Epithelial cell of esophagus (primary cell): ENCODE measurements at regions not wholly inside any gene's neighbourhood (a gene's known extent, or its start where the extent isn't known, plus 50 kb on each side); places are given as distances from the start of the nearest gene placed in this dataset.

ENCODE experiments used
- DNase-seq: peaks from one replicate; pipeline ENCODE4 v3.0.0; 2010; ENCODE audit warnings: low read depth
- H3K4me3 ChIP-seq: 2 replicates; pipeline ENCODE4 v1.5.1; 2011; ENCODE audit warnings: mild to moderate bottlenecking, low read length, control low read depth
- CTCF ChIP-seq: IDR thresholded peaks from 2 replicates; pipeline ENCODE4 v1.5.1; 2011; ENCODE audit warnings: low read depth, mild to moderate bottlenecking, low read length, control low read depth, inconsistent platforms; ENCODE audit not compliant: insufficient read depth; ENCODE audit errors: missing control alignments

- DNase-seq, result no peak
- H3K4me3 ChIP-seq, result no peak overlapping the region
- no peak for TF ChIP-seq CTCF
Observed at GRCh38 chr4:126440297-126440696, 1125.5 kb downstream of the FAT4 start.

- DNase-seq, result no peak
- no peak for TF ChIP-seq CTCF
- no peak overlapping the region for H3K4me3 ChIP-seq
Observed at GRCh38 chr4:126441173-126442035, 1126.6 kb downstream of the FAT4 start.

GRCh38 chr4:126445596-126445995 lies 1130.8 kb downstream of the FAT4 start:
- no peak for DNase-seq
- no peak overlapping the region for H3K4me3 ChIP-seq
- no peak for TF ChIP-seq CTCF

- no peak for TF ChIP-seq CTCF
- DNase-seq, result no peak
- H3K4me3 ChIP-seq, result no peak overlapping the region
Observed at GRCh38 chr4:126446917-126447316, 1132.2 kb downstream of the FAT4 start.

GRCh38 chr4:126448086-126448845 lies 1133.5 kb downstream of the FAT4 start:
- no peak overlapping the region for H3K4me3 ChIP-seq
- no peak for DNase-seq
- no peak for TF ChIP-seq CTCF

GRCh38 chr4:126451237-126451873 lies 1136.6 kb downstream of the FAT4 start:
- peak; percentile 3 for DNase-seq
- H3K4me3 ChIP-seq, result no peak overlapping the region
- no peak for TF ChIP-seq CTCF
